ENCODE measurements at regions not wholly inside any gene's neighbourhood (a gene's known extent, or its start where the extent isn't known, plus 50 kb on each side); places are given as distances from the start of the nearest gene placed in this dataset.

- no peak overlapping the region for H2AFZ ChIP-seq (ENCODE audit: low read length)
- no peaks in the 10 kb centered on the region for H3K9me3 ChIP-seq (ENCODE audit: low read length)
- H3K79me2 ChIP-seq (ENCODE audit: insufficient read depth, low read length): no peaks in the 10 kb centered on the region
- no peak overlapping the region for H3K4me3 ChIP-seq (ENCODE audit: low read depth, low read length, poor library complexity, severe bottlenecking)
- no peak overlapping the region for H3K9ac ChIP-seq (ENCODE audit: low read length)
- no peak overlapping the region for H3K27ac ChIP-seq (ENCODE audit: low read depth, low read length, poor library complexity, severe bottlenecking)
- no peaks in the 10 kb centered on the region for H3K9me2 ChIP-seq (ENCODE audit: low read depth, low read length)
- H3F3A ChIP-seq (ENCODE audit: insufficient read depth, low read length): no peaks in the 10 kb centered on the region
- no peaks in the 10 kb centered on the region for H3K27me3 ChIP-seq (ENCODE audit: insufficient read depth, low read length)
- TF ChIP-seq EZH2 (IDR thresholded peaks at IDR 0.05; ENCODE audit: borderline replicate concordance, low read length) (no peak), CTCF (IDR thresholded peaks at IDR 0.05; ENCODE audit: low read length) (no peak)
- no peak overlapping the region for H3K4me2 ChIP-seq (ENCODE audit: low read length)
- no peaks in the 10 kb centered on the region for H3K4me1 ChIP-seq (ENCODE audit: insufficient read depth, low read length, severe bottlenecking)
- H3K36me3 ChIP-seq (ENCODE audit: insufficient read depth, low read length): no peaks in the 10 kb centered on the region
- no peaks in the 10 kb centered on the region for H4K20me1 ChIP-seq (ENCODE audit: insufficient read depth, low read length)
These were observed 330.2 kb upstream of the KIF2B start for GRCh38 chr17:53492532-53492931.

GRCh38 chr17:53490447-53490968 lies 332.2 kb upstream of the KIF2B start:
- Histone ChIP-seq H3K27me3 (ENCODE audit: insufficient read depth, low read length) (no peaks in the 10 kb centered on the region), H3K9me2 (ENCODE audit: low read depth, low read length) (no peaks in the 10 kb centered on the region), H3K9ac (ENCODE audit: low read length) (no peak overlapping the region), H3K9me3 (ENCODE audit: low read length) (no peaks in the 10 kb centered on the region), H3K27ac (ENCODE audit: low read depth, low read length, poor library complexity, severe bottlenecking) (no peak overlapping the region), H3K4me1 (ENCODE audit: insufficient read depth, low read length, severe bottlenecking) (no peaks in the 10 kb centered on the region), H3K4me2 (ENCODE audit: low read length) (no peak overlapping the region), H2AFZ (ENCODE audit: low read length) (no peak overlapping the region), H4K20me1 (ENCODE audit: insufficient read depth, low read length) (no peaks in the 10 kb centered on the region), H3F3A (ENCODE audit: insufficient read depth, low read length) (no peaks in the 10 kb centered on the region), H3K4me3 (ENCODE audit: low read depth, low read length, poor library complexity, severe bottlenecking) (no peak overlapping the region), H3K36me3 (ENCODE audit: insufficient read depth, low read length) (no peaks in the 10 kb centered on the region), H3K79me2 (ENCODE audit: insufficient read depth, low read length) (no peaks in the 10 kb centered on the region)
- TF ChIP-seq EZH2 (IDR thresholded peaks at IDR 0.05; ENCODE audit: borderline replicate concordance, low read length) (no peak), CTCF (IDR thresholded peaks at IDR 0.05; ENCODE audit: low read length) (no peak)

GRCh38 chr17:53483704-53484103 lies 339.0 kb upstream of the KIF2B start:
- H2AFZ ChIP-seq (ENCODE audit: low read length): no peak overlapping the region
- no peak overlapping the region for H3K27ac ChIP-seq (ENCODE audit: low read depth, low read length, poor library complexity, severe bottlenecking)
- no peaks in the 10 kb centered on the region for H3K27me3 ChIP-seq (ENCODE audit: insufficient read depth, low read length)
- no peaks in the 10 kb centered on the region for H4K20me1 ChIP-seq (ENCODE audit: insufficient read depth, low read length)
- H3K79me2 ChIP-seq (ENCODE audit: insufficient read depth, low read length): no peaks in the 10 kb centered on the region
- H3K9ac ChIP-seq (ENCODE audit: low read length): no peak overlapping the region
- H3F3A ChIP-seq (ENCODE audit: insufficient read depth, low read length): no peaks in the 10 kb centered on the region
- H3K36me3 ChIP-seq (ENCODE audit: insufficient read depth, low read length): no peaks in the 10 kb centered on the region
- no peak overlapping the region for H3K4me3 ChIP-seq (ENCODE audit: low read depth, low read length, poor library complexity, severe bottlenecking)
- H3K9me2 ChIP-seq (ENCODE audit: low read depth, low read length): no peaks in the 10 kb centered on the region
- no peak overlapping the region for H3K4me2 ChIP-seq (ENCODE audit: low read length)
- no peaks in the 10 kb centered on the region for H3K4me1 ChIP-seq (ENCODE audit: insufficient read depth, low read length, severe bottlenecking)
- H3K9me3 ChIP-seq (ENCODE audit: low read length): no peaks in the 10 kb centered on the region
- TF ChIP-seq CTCF (IDR thresholded peaks at IDR 0.05; ENCODE audit: low read length): no peak
- TF ChIP-seq EZH2 (IDR thresholded peaks at IDR 0.05; ENCODE audit: borderline replicate concordance, low read length): no peak

Data from OCI-LY1 (cell line).